LNCaP clone FGC (cell line): ENCODE measurements at regions not wholly inside any gene's neighbourhood (a gene's known extent, or its start where the extent isn't known, plus 50 kb on each side); places are given as distances from the start of the nearest gene placed in this dataset.

Experiments used
- DNase-seq: peaks from one replicate; pipeline ENCODE4 v3.0.0-alpha.2; 2011; ENCODE audit warnings: low read depth
- H3K4me3 ChIP-seq: 2 replicates; pipeline ENCODE4 v1.5.1; 2011; ENCODE audit warnings: mild to moderate bottlenecking, low read depth, low read length, control low read depth
- CTCF ChIP-seq: IDR thresholded peaks from 2 replicates; pipeline ENCODE4 v1.5.1; 2012; ENCODE audit warnings: mild to moderate bottlenecking; ENCODE audit not compliant: control insufficient read depth, insufficient read depth; ENCODE audit errors: extremely low read depth

GRCh38 chr3:118097660-118098059, 937.0 kb downstream of the IGSF11 start:
- no peak overlapping the region for H3K4me3 ChIP-seq
- no peak for DNase-seq
- no peak for TF ChIP-seq CTCF

- DNase-seq = no peak
- TF ChIP-seq CTCF = no peak
- H3K4me3 ChIP-seq = no peak overlapping the region
Observed at GRCh38 chr3:118098827-118099226, 935.8 kb downstream of the IGSF11 start.

- DNase-seq = no peak
- no peak overlapping the region for H3K4me3 ChIP-seq
- no peak for TF ChIP-seq CTCF
Observed at GRCh38 chr3:118101891-118102290, 932.8 kb downstream of the IGSF11 start.

GRCh38 chr3:118102737-118103136, 931.9 kb downstream of the IGSF11 start:
- no peak for TF ChIP-seq CTCF
- no peak for DNase-seq
- no peak overlapping the region for H3K4me3 ChIP-seq

GRCh38 chr3:118108201-118108600, 926.4 kb downstream of the IGSF11 start:
- DNase-seq = no peak
- H3K4me3 ChIP-seq = no peak overlapping the region
- TF ChIP-seq CTCF = no peak

- H3K4me3 ChIP-seq = no peak overlapping the region
- TF ChIP-seq CTCF = no peak
- no peak for DNase-seq
Observed at GRCh38 chr3:118108769-118109168, 925.9 kb downstream of the IGSF11 start.

- H3K4me3 ChIP-seq = no peak overlapping the region
- TF ChIP-seq CTCF = no peak
- DNase-seq = no peak
Observed at GRCh38 chr3:118110211-118110610, 924.4 kb downstream of the IGSF11 start.
